GM23338 (cell line): ENCODE measurements at regions not wholly inside any gene's neighbourhood (a gene's known extent, or its start where the extent isn't known, plus 50 kb on each side); places are given as distances from the start of the nearest gene placed in this dataset.

Experiments used
- ATAC-seq: fragments of 200-7000 bp; cut with Tn5 transposase; 3 replicates; pipeline ENCODE4 v1.9.1; 2020
- DNase-seq: peaks from one replicate; pipeline ENCODE4 v3.0.0-alpha.2; 2015; ENCODE audit warnings: low spot score
- H2AFZ ChIP-seq: fragments of 200-600 bp; sonication (generic); 2 replicates; pipeline ENCODE4 v1.8.0; 2016; ENCODE audit warnings: antibody characterized with exemption, mild to moderate bottlenecking, moderate library complexity
- H3F3A ChIP-seq: fragments of 200-600 bp; sonication (generic); replicated peaks from 2 replicates; pipeline ENCODE4 v1.8.0; 2017; ENCODE audit warnings: antibody characterized with exemption, mixed run types, low read depth
- H3K27ac ChIP-seq: fragments of 200-600 bp; sonication (generic); 2 replicates; pipeline ENCODE4 v1.6.1; 2016; ENCODE audit warnings: low read depth
- H3K27me3 ChIP-seq: fragments of 200-600 bp; sonication (generic); 2 replicates; pipeline ENCODE4 v1.8.0; 2016; ENCODE audit warnings: mild to moderate bottlenecking, mixed run types, moderate library complexity; ENCODE audit not compliant: insufficient read depth
- H3K36me3 ChIP-seq: fragments of 200-600 bp; sonication (generic); 2 replicates; pipeline ENCODE4 v1.8.0; 2016; ENCODE audit warnings: mild to moderate bottlenecking; ENCODE audit not compliant: insufficient read depth
- H3K4me1 ChIP-seq: fragments of 200-600 bp; sonication (generic); 2 replicates; pipeline ENCODE4 v1.8.0; 2016; ENCODE audit warnings: mild to moderate bottlenecking, moderate library complexity; ENCODE audit not compliant: insufficient read depth
- H3K4me2 ChIP-seq: fragments of 200-600 bp; sonication (generic); 2 replicates; pipeline ENCODE4 v1.7.1; 2017; ENCODE audit warnings: mixed run types
- H3K4me3 ChIP-seq: fragments of 200-600 bp; sonication (generic); 2 replicates; pipeline ENCODE4 v1.6.1; 2016; ENCODE audit warnings: mixed run types
- H3K79me2 ChIP-seq: fragments of 200-600 bp; sonication (generic); replicated peaks from 2 replicates; pipeline ENCODE4 v1.8.0; 2017; ENCODE audit warnings: mild to moderate bottlenecking; ENCODE audit not compliant: insufficient read depth
- H3K9me2 ChIP-seq: fragments of 200-600 bp; sonication (generic); 2 replicates; pipeline ENCODE4 v1.8.0; 2017; ENCODE audit not compliant: insufficient read depth
- H4K20me1 ChIP-seq: fragments of 200-600 bp; sonication (generic); replicated peaks from 2 replicates; pipeline ENCODE4 v1.8.0; 2017; ENCODE audit warnings: mild to moderate bottlenecking; ENCODE audit not compliant: insufficient read depth
- H3K27ac Mint-ChIP-seq: 2 replicates; pipeline ENCODE4 v1.8.0; 2020; ENCODE audit warnings: inconsistent platforms, mild to moderate bottlenecking, moderate library complexity, mixed read lengths
- H3K27me3 Mint-ChIP-seq: 3 replicates; pipeline ENCODE4 v1.8.0; 2022; ENCODE audit warnings: low read depth, mild to moderate bottlenecking, moderate library complexity, mixed read lengths, inconsistent platforms; ENCODE audit not compliant: insufficient read depth, poor library complexity
- H3K36me3 Mint-ChIP-seq: 3 replicates; pipeline ENCODE4 v1.8.0; 2021; ENCODE audit warnings: low read depth, mild to moderate bottlenecking, inconsistent platforms, moderate library complexity, mixed read lengths
- H3K4me1 Mint-ChIP-seq: 3 replicates; pipeline ENCODE4 v1.8.0; 2020; ENCODE audit warnings: mild to moderate bottlenecking, inconsistent platforms, mixed read lengths
- H3K4me3 Mint-ChIP-seq: 3 replicates; pipeline ENCODE4 v1.8.0; 2021; ENCODE audit warnings: moderate library complexity, mild to moderate bottlenecking, inconsistent platforms, mixed read lengths
- H3K9me3 Mint-ChIP-seq: 3 replicates; pipeline ENCODE4 v1.8.0; 2020; ENCODE audit warnings: moderate library complexity, mild to moderate bottlenecking, inconsistent platforms, mixed read lengths
- CREB1 ChIP-seq: fragments of 250-450 bp; sonication (Bioruptor Pico); IDR thresholded peaks from 2 replicates; pipeline ENCODE4 v1.5.0; 2020; ENCODE audit warnings: low read depth, mild to moderate bottlenecking, moderate library complexity
- EZH2 ChIP-seq: fragments of 200-600 bp; sonication (generic); IDR thresholded peaks from one replicate; pipeline ENCODE4 v1.8.0; 2017; ENCODE audit warnings: antibody characterized with exemption, mild to moderate bottlenecking, low read depth; ENCODE audit not compliant: unreplicated experiment
- EZH2phosphoT487 ChIP-seq: fragments of 200-600 bp; sonication (generic); IDR thresholded peaks from one replicate; pipeline ENCODE4 v1.8.1; 2018; ENCODE audit warnings: antibody characterized with exemption; ENCODE audit not compliant: unreplicated experiment
- JUNB ChIP-seq: IDR thresholded peaks from one replicate; pipeline ENCODE4 v1.6.1; 2016; ENCODE audit warnings: antibody characterized with exemption; ENCODE audit not compliant: unreplicated experiment
- REST ChIP-seq: IDR thresholded peaks from one replicate; pipeline ENCODE4 v1.6.1; 2018; ENCODE audit warnings: antibody characterized with exemption; ENCODE audit not compliant: unreplicated experiment
- STAT1 ChIP-seq: IDR thresholded peaks from one replicate; pipeline ENCODE4 v1.6.1; 2016; ENCODE audit warnings: antibody characterized with exemption; ENCODE audit not compliant: unreplicated experiment
- TF ChIP-seq, protein P1 (sequence below): fragments of 250-450 bp; sonication (Bioruptor Pico); IDR thresholded peaks from 2 replicates; pipeline ENCODE4 v1.5.0; 2020; ENCODE audit warnings: mild to moderate bottlenecking, moderate library complexity

DNA sequence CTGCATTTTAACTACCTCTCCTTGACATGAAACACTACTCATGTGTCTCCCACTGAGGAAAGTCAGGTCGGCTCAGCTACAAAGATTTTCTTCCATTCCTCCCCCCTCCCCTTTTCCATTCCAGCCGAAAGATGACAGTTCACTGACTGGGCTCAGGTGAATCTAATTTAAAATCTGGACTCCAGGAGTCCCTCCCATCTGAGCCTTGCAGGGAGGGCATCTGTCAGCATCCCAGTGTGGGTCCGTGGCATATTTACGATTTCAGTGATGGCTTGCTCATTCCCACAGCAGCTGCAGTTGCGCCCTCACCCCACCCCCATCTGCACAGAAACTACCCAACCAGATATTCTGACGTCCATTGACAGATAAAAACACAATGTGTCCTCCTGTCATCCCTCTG lies 153.7 kb upstream of the ARRDC4 start:
- no peak overlapping the region for H2AFZ ChIP-seq
- no peak for DNase-seq
- peaks cover under 1% of the 10 kb centered on the region; the same call in 1 of the 2 replicates for H3K9me2 ChIP-seq
- no peaks in the 10 kb centered on the region for H3K27me3 Mint-ChIP-seq
- H3K9me3 Mint-ChIP-seq: peaks cover 12% of the 10 kb centered on the region; the same call in 1 of the 3 replicates
- H3K79me2 ChIP-seq: no peaks in the 10 kb centered on the region
- no peak for TF ChIP-seq CREB1 (CRISPR knock-in tag)
- TF ChIP-seq REST: no peak
- TF ChIP-seq EZH2: no peak
- no peak for TF ChIP-seq EZH2phosphoT487
- TF ChIP-seq, protein P1, sequence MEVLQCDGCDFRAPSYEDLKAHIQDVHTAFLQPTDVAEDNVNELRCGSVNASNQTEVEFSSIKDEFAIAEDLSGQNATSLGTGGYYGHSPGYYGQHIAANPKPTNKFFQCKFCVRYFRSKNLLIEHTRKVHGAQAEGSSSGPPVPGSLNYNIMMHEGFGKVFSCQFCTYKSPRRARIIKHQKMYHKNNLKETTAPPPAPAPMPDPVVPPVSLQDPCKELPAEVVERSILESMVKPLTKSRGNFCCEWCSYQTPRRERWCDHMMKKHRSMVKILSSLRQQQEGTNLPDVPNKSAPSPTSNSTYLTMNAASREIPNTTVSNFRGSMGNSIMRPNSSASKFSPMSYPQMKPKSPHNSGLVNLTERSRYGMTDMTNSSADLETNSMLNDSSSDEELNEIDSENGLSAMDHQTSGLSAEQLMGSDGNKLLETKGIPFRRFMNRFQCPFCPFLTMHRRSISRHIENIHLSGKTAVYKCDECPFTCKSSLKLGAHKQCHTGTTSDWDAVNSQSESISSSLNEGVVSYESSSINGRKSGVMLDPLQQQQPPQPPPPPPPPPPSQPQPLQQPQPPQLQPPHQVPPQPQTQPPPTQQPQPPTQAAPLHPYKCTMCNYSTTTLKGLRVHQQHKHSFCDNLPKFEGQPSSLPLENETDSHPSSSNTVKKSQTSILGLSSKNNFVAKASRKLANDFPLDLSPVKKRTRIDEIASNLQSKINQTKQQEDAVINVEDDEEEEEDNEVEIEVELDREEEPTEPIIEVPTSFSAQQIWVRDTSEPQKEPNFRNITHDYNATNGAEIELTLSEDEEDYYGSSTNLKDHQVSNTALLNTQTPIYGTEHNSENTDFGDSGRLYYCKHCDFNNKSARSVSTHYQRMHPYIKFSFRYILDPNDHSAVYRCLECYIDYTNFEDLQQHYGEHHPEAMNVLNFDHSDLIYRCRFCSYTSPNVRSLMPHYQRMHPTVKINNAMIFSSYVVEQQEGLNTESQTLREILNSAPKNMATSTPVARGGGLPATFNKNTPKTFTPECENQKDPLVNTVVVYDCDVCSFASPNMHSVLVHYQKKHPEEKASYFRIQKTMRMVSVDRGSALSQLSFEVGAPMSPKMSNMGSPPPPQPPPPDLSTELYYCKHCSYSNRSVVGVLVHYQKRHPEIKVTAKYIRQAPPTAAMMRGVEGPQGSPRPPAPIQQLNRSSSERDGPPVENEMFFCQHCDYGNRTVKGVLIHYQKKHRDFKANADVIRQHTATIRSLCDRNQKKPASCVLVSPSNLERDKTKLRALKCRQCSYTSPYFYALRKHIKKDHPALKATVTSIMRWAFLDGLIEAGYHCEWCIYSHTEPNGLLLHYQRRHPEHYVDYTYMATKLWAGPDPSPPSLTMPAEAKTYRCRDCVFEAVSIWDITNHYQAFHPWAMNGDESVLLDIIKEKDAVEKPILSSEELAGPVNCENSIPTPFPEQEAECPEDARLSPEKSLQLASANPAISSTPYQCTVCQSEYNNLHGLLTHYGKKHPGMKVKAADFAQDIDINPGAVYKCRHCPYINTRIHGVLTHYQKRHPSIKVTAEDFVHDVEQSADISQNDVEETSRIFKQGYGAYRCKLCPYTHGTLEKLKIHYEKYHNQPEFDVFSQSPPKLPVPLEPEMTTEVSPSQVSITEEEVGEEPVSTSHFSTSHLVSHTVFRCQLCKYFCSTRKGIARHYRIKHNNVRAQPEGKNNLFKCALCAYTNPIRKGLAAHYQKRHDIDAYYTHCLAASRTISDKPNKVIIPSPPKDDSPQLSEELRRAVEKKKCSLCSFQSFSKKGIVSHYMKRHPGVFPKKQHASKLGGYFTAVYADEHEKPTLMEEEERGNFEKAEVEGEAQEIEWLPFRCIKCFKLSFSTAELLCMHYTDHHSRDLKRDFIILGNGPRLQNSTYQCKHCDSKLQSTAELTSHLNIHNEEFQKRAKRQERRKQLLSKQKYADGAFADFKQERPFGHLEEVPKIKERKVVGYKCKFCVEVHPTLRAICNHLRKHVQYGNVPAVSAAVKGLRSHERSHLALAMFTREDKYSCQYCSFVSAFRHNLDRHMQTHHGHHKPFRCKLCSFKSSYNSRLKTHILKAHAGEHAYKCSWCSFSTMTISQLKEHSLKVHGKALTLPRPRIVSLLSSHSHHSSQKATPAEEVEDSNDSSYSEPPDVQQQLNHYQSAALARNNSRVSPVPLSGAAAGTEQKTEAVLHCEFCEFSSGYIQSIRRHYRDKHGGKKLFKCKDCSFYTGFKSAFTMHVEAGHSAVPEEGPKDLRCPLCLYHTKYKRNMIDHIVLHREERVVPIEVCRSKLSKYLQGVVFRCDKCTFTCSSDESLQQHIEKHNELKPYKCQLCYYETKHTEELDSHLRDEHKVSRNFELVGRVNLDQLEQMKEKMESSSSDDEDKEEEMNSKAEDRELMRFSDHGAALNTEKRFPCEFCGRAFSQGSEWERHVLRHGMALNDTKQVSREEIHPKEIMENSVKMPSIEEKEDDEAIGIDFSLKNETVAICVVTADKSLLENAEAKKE (CRISPR knock-in tag): no peak
- TF ChIP-seq STAT1: no peak
- TF ChIP-seq JUNB: no peak
- H3K27ac Mint-ChIP-seq: no peak overlapping the region
- H3K36me3 ChIP-seq: no peaks in the 10 kb centered on the region
- no peaks in the 10 kb centered on the region for H3K4me1 ChIP-seq
- H3K4me3 Mint-ChIP-seq: no peak overlapping the region
- ATAC-seq: no peak
- no peak overlapping the region for H3K27ac ChIP-seq
- no peaks in the 10 kb centered on the region for H3K4me1 Mint-ChIP-seq
- no peak overlapping the region for H3K4me3 ChIP-seq
- no peaks in the 10 kb centered on the region for H3F3A ChIP-seq
- no peak overlapping the region for H3K4me2 ChIP-seq
- no peaks in the 10 kb centered on the region for H4K20me1 ChIP-seq
- no peaks in the 10 kb centered on the region for H3K27me3 ChIP-seq
- no peaks in the 10 kb centered on the region for H3K36me3 Mint-ChIP-seq
